A549 (cell line): ENCODE measurements at regions not wholly inside any gene's neighbourhood (a gene's known extent, or its start where the extent isn't known, plus 50 kb on each side); places are given as distances from the start of the nearest gene placed in this dataset.

Source experiments
- BHLHE40 ChIP-seq: IDR thresholded peaks from 2 replicates; pipeline ENCODE4 v1.6.1; 2012; ENCODE audit warnings: low read depth, low read length, inconsistent platforms
- CBX8 ChIP-seq: fragments of 200-600 bp; sonication (generic); IDR thresholded peaks from 2 replicates; pipeline ENCODE4 v1.6.1; 2016
- CHD2 ChIP-seq: fragments of 150-350 bp; IDR thresholded peaks from 2 replicates; pipeline ENCODE4 v1.6.1; 2014; ENCODE audit warnings: low read length; ENCODE audit not compliant: partially characterized antibody
- CTCF ChIP-seq: fragments of >200 bp; sonication (Bioruptor Twin); formaldehyde crosslinking; IDR thresholded peaks from 3 replicates; pipeline ENCODE4 v1.5.1; 2016
- E2F6 ChIP-seq: IDR thresholded peaks from 2 replicates; pipeline ENCODE4 v1.6.1; 2012; ENCODE audit warnings: low read depth, borderline replicate concordance
- ESRRA ChIP-seq: fragments of 150-350 bp; IDR thresholded peaks from 2 replicates; pipeline ENCODE4 v1.6.1; 2014; ENCODE audit warnings: mild to moderate bottlenecking, low read length, borderline replicate concordance
- HDAC2 ChIP-seq: fragments of 200-600 bp; sonication (generic); IDR thresholded peaks from 2 replicates; pipeline ENCODE4 v1.6.1; 2016
- MYC ChIP-seq: IDR thresholded peaks from 2 replicates; pipeline ENCODE4 v1.6.1; 2012; ENCODE audit warnings: mild to moderate bottlenecking, inconsistent platforms, low read length, improper control_type of control experiment, borderline replicate concordance
- PHF8 ChIP-seq: fragments of 200-600 bp; sonication (generic); IDR thresholded peaks from 2 replicates; pipeline ENCODE4 v1.6.1; 2016; ENCODE audit warnings: low read depth, mild to moderate bottlenecking, antibody characterized with exemption, moderate library complexity, borderline replicate concordance
- POLR2AphosphoS2 ChIP-seq: conservative IDR thresholded peaks from 2 replicates; pipeline ENCODE4 v1.6.1; 2012; ENCODE audit warnings: low read length, improper control_type of control experiment, inconsistent platforms
- REST ChIP-seq: fragments of 200-600 bp; sonication (generic); IDR thresholded peaks from 2 replicates; pipeline ENCODE4 v1.6.1; 2016; ENCODE audit warnings: antibody characterized with exemption, mild to moderate bottlenecking, moderate library complexity

- no peak for TF ChIP-seq HDAC2
- no peak for TF ChIP-seq POLR2AphosphoS2
- TF ChIP-seq E2F6 = no peak
- no peak for TF ChIP-seq BHLHE40
- no peak for TF ChIP-seq ESRRA
- no peak for TF ChIP-seq CTCF
- TF ChIP-seq MYC = no peak
- TF ChIP-seq REST = no peak
- no peak for TF ChIP-seq PHF8
- no peak for TF ChIP-seq CBX8
- TF ChIP-seq CHD2 = no peak
Measured at GRCh38 chr4:115430024-115430423, 316.6 kb upstream of the NDST4 start.
